Tibial nerve (tissue), 4 donors: ENCODE measurements at regions not wholly inside any gene's neighbourhood (a gene's known extent, or its start where the extent isn't known, plus 50 kb on each side); places are given as distances from the start of the nearest gene placed in this dataset.

Source experiments
- DNase-seq, 2 donors: peaks; one replicate each; pipeline ENCODE4 v3.0.0-alpha.2; 2019; ENCODE audit warnings: low spot score in 2 of 2
- H3K27ac ChIP-seq, 4 donors: fragments of 200-600 bp; sonication (generic) in 3 of 4; one replicate each; pipeline ENCODE4 v1.5.1; 2017 to 2019; ENCODE audit warnings: mild to moderate bottlenecking in 1 of 4
- H3K27me3 ChIP-seq, 2 donors: fragments of 200-600 bp; sonication (generic) in 1 of 2; one replicate each; pipeline versions ENCODE4 v1.5.1 to v1.6.0; 2017 to 2019
- H3K36me3 ChIP-seq, 3 donors: fragments of 200-600 bp; sonication (generic); one replicate each; pipeline ENCODE4 v1.5.1; 2018 to 2019
- H3K4me1 ChIP-seq, 4 donors: fragments of 200-600 bp; sonication (generic) in 3 of 4; one replicate each; pipeline ENCODE4 v1.5.1; 2017 to 2019
- H3K4me3 ChIP-seq, 4 donors: fragments of 200-600 bp; sonication (generic) in 3 of 4; one replicate each; pipeline ENCODE4 v1.5.1; 2017 to 2019; ENCODE audit warnings: mild to moderate bottlenecking in 1 of 4, moderate library complexity in 1 of 4
- H3K9me3 ChIP-seq, 4 donors: fragments of 200-600 bp; sonication (generic) in 3 of 4; one replicate each; pipeline ENCODE4 v1.5.1; 2017 to 2019
- CTCF ChIP-seq, 5 experiments: fragments of 200-600 bp in 3 of 5; fragments of 450-650 bp in 2 of 5; sonication (generic) in 3 of 5; IDR thresholded peaks; one replicate each; pipeline ENCODE4 v1.5.1; 2016 to 2019; ENCODE audit warnings: antibody characterized with exemption in 5 of 5, mild to moderate bottlenecking in 3 of 5, moderate library complexity in 2 of 5
- EP300 ChIP-seq, 2 donors: sonication (generic); formaldehyde crosslinking; IDR thresholded peaks; one replicate each; pipeline ENCODE4 v1.6.1; 2017; ENCODE audit warnings: antibody characterized with exemption in 2 of 2, mild to moderate bottlenecking in 1 of 2
- POLR2A ChIP-seq, 2 donors: fragments of 450-650 bp; IDR thresholded peaks; one replicate each; pipeline ENCODE4 v1.6.1; 2017; ENCODE audit warnings: antibody characterized with exemption in 2 of 2, mild to moderate bottlenecking in 2 of 2, moderate library complexity in 2 of 2
- WGBS, 2 donors: methylation state at CpG; one replicate each; pipeline ENCODE4 v1.1.5; 2018; 5-methylcytosine and 5-hydroxymethylcytosine counted together

- no peak for TF ChIP-seq EP300 (IDR thresholded peaks at IDR 0.05)
- no peak for TF ChIP-seq POLR2A (IDR thresholded peaks at IDR 0.05)
- TF ChIP-seq CTCF (IDR thresholded peaks at IDR 0.05): no peak
- Histone ChIP-seq H3K4me3 (no peak overlapping the region), H3K9me3 (no peaks in the 10 kb centered on the region), H3K27me3 (no peaks in the 10 kb centered on the region), H3K36me3 (no peaks in the 10 kb centered on the region), H3K27ac (no peak overlapping the region), H3K4me1 (no peaks in the 10 kb centered on the region)
- 81 to 93% methylated on average over 1 of the region's 1 CpG for WGBS, 2 donors
- DNase-seq: no peak
These were observed 1106.8 kb downstream of the AMY1C start for GRCh38 chr1:104856518-104856917.

- H3K36me3 ChIP-seq: no peaks in the 10 kb centered on the region
- TF ChIP-seq POLR2A (IDR thresholded peaks at IDR 0.05) (no peak), EP300 (IDR thresholded peaks at IDR 0.05) (no peak), CTCF (IDR thresholded peaks at IDR 0.05) (no peak)
- no peaks in the 10 kb centered on the region for H3K27me3 ChIP-seq
- H3K4me3 ChIP-seq: no peak overlapping the region
- 73 to 78% methylated on average over 4 of the region's 4 CpGs for WGBS, 2 donors
- no peak overlapping the region for H3K27ac ChIP-seq
- DNase-seq: no peak
- H3K9me3 ChIP-seq: no peaks in the 10 kb centered on the region
- no peaks in the 10 kb centered on the region for H3K4me1 ChIP-seq
These were observed 1119.1 kb downstream of the AMY1C start for GRCh38 chr1:104868794-104869193.

- no peaks in the 10 kb centered on the region for H3K27me3 ChIP-seq
- no peak overlapping the region for H3K27ac ChIP-seq
- DNase-seq: no peak
- no peak overlapping the region for H3K4me3 ChIP-seq
- TF ChIP-seq POLR2A (IDR thresholded peaks at IDR 0.05): no peak
- TF ChIP-seq EP300 (IDR thresholded peaks at IDR 0.05): no peak
- TF ChIP-seq CTCF (IDR thresholded peaks at IDR 0.05): no peak
- 82 to 88% methylated on average over 6 of the region's 6 CpGs for WGBS, 2 donors
- no peaks in the 10 kb centered on the region for H3K9me3 ChIP-seq
- no peaks in the 10 kb centered on the region for H3K4me1 ChIP-seq
- no peaks in the 10 kb centered on the region for H3K36me3 ChIP-seq
These were observed 1124.3 kb downstream of the AMY1C start for GRCh38 chr1:104874044-104874443.

DNA sequence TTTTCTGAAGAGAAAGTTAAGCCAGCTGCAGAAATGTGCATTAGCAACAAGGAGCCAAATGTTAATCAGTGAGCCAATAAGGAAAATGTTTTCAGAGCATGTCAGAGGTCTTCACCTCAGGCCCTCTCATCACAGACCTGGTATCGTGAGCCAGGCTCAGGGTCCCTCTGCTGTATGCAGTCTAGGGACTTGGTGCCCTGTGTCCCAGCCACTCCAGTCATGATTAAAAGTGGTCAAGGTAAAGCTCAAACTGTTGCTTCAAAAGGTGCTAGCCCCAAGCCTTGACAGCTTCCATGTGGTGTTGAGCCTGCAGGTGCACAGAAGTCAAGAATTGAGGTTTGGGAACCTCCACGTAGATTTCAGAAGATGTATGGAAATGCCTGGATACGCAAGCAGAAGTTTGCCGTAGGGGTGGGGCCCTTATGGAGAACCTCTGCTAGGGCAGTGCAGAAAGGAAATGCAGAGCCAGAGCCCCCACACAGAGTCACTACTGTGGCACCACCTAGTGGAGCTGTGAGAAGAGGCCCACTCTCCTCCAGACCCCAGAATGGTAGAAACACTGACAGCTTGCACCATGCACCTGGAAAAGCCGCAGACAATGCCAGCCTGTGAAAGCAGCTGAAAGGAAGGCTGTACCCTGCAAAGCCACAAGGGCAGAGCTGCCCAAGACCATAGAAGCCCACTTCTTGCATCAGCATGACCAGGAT lies 1128.7 kb downstream of the AMY1C start:
- TF ChIP-seq POLR2A (IDR thresholded peaks at IDR 0.05) (no peak), CTCF (IDR thresholded peaks at IDR 0.05) (no peak), EP300 (IDR thresholded peaks at IDR 0.05) (no peak)
- DNase-seq: no peak
- 51% methylated on average over 5 of the region's 5 CpGs for WGBS, 2 donors
- Histone ChIP-seq H3K27ac (no peak overlapping the region), H3K36me3 (no peaks in the 10 kb centered on the region), H3K27me3 (no peaks in the 10 kb centered on the region), H3K4me1 (no peaks in the 10 kb centered on the region), H3K9me3 (no peaks in the 10 kb centered on the region), H3K4me3 (no peak overlapping the region)

GRCh38 chr1:104884939-104885338 lies 1135.2 kb downstream of the AMY1C start:
- no peaks in the 10 kb centered on the region for H3K27me3 ChIP-seq
- no peak for DNase-seq
- H3K36me3 ChIP-seq: no peaks in the 10 kb centered on the region
- no peak overlapping the region for H3K27ac ChIP-seq
- no peak overlapping the region for H3K4me3 ChIP-seq
- no peaks in the 10 kb centered on the region for H3K9me3 ChIP-seq
- 81 to 86% methylated on average over 2 of the region's 2 CpGs for WGBS, 2 donors
- TF ChIP-seq EP300 (IDR thresholded peaks at IDR 0.05): no peak
- TF ChIP-seq POLR2A (IDR thresholded peaks at IDR 0.05): no peak
- TF ChIP-seq CTCF (IDR thresholded peaks at IDR 0.05): no peak
- no peaks in the 10 kb centered on the region for H3K4me1 ChIP-seq
